Cardiac muscle cell (in vitro differentiated cells and primary cell): ENCODE measurements at regions not wholly inside any gene's neighbourhood (a gene's known extent, or its start where the extent isn't known, plus 50 kb on each side); places are given as distances from the start of the nearest gene placed in this dataset.

Experiments used
- DNase-seq, 2 donors: peaks; one replicate each; pipeline versions ENCODE4 v3.0.0 to v3.0.0-alpha.2; 2010 to 2017; ENCODE audit warnings: low read depth in 1 of 2, low spot score in 1 of 2
- H3K27ac ChIP-seq: fragments of 200-600 bp; sonication (generic); 2 replicates; pipeline ENCODE4 v1.5.1; 2016
- H3K27me3 ChIP-seq: fragments of 200-600 bp; sonication (generic); 2 replicates; pipeline ENCODE4 v1.6.0; 2016; ENCODE audit warnings: control low read depth
- H3K36me3 ChIP-seq: fragments of 200-600 bp; sonication (generic); 2 replicates; pipeline ENCODE4 v1.5.1; 2016; ENCODE audit warnings: control low read depth
- H3K4me1 ChIP-seq: fragments of 200-600 bp; sonication (generic); 2 replicates; pipeline ENCODE4 v1.8.1; 2017; ENCODE audit warnings: low read depth, mild to moderate bottlenecking, mixed run types
- H3K4me3 ChIP-seq: fragments of 200-600 bp; sonication (generic); 2 replicates; pipeline ENCODE4 v1.5.1; 2016; ENCODE audit warnings: mild to moderate bottlenecking
- H3K9me3 ChIP-seq: fragments of 200-600 bp; sonication (generic); 2 replicates; pipeline ENCODE4 v1.5.1; 2017; ENCODE audit warnings: low read depth, mild to moderate bottlenecking, control low read depth
- CTCF ChIP-seq: IDR thresholded peaks from 2 replicates; pipeline ENCODE4 v1.5.1; 2012; ENCODE audit warnings: low read depth, mild to moderate bottlenecking, low read length

DNA sequence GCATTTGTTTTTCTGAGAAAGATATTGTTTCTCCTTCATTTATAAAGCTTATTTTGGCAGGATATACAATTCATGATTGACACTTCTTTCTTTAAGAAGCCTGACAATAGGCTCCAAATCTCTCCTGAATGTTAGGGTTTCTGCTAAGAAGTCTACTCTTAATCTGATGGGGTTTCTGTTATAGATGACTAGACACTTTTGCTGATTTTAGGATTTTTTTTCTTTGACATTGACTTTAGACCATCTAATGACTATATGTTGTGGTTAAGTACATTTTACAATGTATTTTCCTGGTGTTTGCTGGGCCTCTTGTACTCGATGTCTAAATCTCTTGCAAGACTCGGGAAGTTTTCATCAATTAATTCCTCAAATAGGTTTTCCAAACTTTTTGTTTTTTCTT is 321.8 kb upstream of the SMIM30 start:
- H3K4me3 ChIP-seq: no peak overlapping the region
- H3K36me3 ChIP-seq: no peaks in the 10 kb centered on the region
- TF ChIP-seq CTCF: no peak
- no peak overlapping the region for H3K27ac ChIP-seq
- no peaks in the 10 kb centered on the region for H3K4me1 ChIP-seq
- H3K9me3 ChIP-seq: no peaks in the 10 kb centered on the region
- no peak for DNase-seq
- H3K27me3 ChIP-seq: no peaks in the 10 kb centered on the region

- no peak overlapping the region for H3K27ac ChIP-seq
- no peaks in the 10 kb centered on the region for H3K36me3 ChIP-seq
- H3K9me3 ChIP-seq: no peaks in the 10 kb centered on the region
- no peak for TF ChIP-seq CTCF
- no peaks in the 10 kb centered on the region for H3K4me1 ChIP-seq
- no peak overlapping the region for H3K4me3 ChIP-seq
- H3K27me3 ChIP-seq: no peaks in the 10 kb centered on the region
- DNase-seq: peak in 1 of 2 donors; percentile 5
Observed at GRCh38 chr7:113431406-113431805, 313.1 kb upstream of the SMIM30 start.

DNA sequence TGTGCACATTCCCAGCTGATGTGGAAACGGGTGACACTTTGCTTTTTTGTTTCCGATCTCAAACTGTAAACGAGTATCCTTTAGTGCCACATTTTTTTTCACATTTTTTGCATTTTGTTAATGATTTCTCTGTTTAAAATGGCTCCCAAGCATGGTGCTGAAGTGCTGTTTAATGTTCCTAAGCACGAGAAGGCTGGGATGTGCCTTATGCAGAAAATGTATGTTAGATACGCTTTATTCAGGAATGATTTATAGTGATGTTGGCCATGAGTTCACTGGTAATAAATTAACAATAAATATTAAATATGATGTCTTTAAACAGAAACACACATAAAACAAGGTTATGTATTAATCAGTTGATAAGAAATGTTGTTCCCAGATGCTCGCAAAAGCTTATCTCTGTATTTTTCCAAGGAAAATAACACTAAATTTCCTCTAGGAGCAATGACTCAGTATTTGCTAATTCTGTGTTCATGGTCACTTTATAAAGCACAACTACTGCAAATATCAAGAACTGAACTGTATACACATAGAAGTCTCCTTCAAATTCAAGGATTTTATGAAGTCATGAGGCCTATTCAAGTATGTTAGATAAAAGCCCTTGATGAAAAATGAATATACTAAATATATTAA is 305.9 kb upstream of the SMIM30 start:
- H3K27me3 ChIP-seq: no peaks in the 10 kb centered on the region
- H3K9me3 ChIP-seq: no peaks in the 10 kb centered on the region
- no peaks in the 10 kb centered on the region for H3K4me1 ChIP-seq
- H3K4me3 ChIP-seq: no peak overlapping the region
- H3K27ac ChIP-seq: no peak overlapping the region
- H3K36me3 ChIP-seq: no peaks in the 10 kb centered on the region
- no peak for DNase-seq
- no peak for TF ChIP-seq CTCF

- DNase-seq: peak; percentile 87 to 94
- Histone ChIP-seq H3K36me3 (no peaks in the 10 kb centered on the region), H3K9me3 (no peaks in the 10 kb centered on the region), H3K27me3 (no peaks in the 10 kb centered on the region), H3K4me3 (no peak overlapping the region), H3K4me1 (no peaks in the 10 kb centered on the region), H3K27ac (no peak overlapping the region)
- peak; percentile 91 for TF ChIP-seq CTCF
Observed at GRCh38 chr7:113421696-113422330, 303.5 kb upstream of the SMIM30 start.

DNA sequence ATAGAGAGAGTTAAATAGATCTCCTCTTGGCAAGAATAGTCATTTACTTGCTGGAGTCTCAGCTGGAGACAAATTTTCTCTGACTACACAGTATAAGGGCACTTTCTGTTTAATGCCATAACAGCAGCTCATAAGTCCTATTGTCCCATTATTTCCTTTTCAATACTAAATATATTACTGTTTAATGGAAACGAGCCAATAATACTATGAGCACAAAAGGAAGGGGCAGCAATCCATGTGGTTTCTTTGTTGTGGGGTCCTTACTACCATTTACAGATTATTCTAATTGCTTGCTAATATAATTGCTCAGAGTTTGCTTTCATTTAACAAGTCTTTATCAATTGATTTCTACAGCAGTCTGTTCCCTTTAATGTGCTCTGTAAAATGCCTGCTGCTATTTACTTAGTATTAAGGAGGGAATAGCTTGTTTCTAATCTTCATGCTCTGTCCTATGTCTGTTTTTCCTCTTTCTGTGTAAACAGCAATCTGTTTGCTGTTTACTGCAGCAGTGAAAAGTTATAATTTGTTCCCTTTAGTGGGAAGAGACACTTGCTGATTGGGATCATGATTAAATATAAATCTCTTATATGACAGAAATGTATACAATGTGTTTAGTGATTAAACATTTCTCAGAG is 296.2 kb upstream of the SMIM30 start:
- no peaks in the 10 kb centered on the region for H3K27me3 ChIP-seq
- H3K36me3 ChIP-seq: no peaks in the 10 kb centered on the region
- no peak overlapping the region for H3K4me3 ChIP-seq
- H3K4me1 ChIP-seq: no peaks in the 10 kb centered on the region
- TF ChIP-seq CTCF: no peak
- H3K27ac ChIP-seq: no peak overlapping the region
- H3K9me3 ChIP-seq: no peaks in the 10 kb centered on the region
- DNase-seq: no peak
